OCI-LY3 (cell line): ENCODE measurements at regions not wholly inside any gene's neighbourhood (a gene's known extent, or its start where the extent isn't known, plus 50 kb on each side); places are given as distances from the start of the nearest gene placed in this dataset.

Experiments used
- EZH2phosphoT487 ChIP-seq: fragments of 200-600 bp; shearing (Covaris generic); IDR thresholded peaks from 2 replicates; pipeline ENCODE4 v1.6.1; 2018; ENCODE audit warnings: antibody characterized with exemption, mixed run types, low read depth
- TF ChIP-seq, protein P1 (sequence below): fragments of 200-600, 300-600 bp; sonication (generic); IDR thresholded peaks from 2 replicates; pipeline ENCODE4 v1.5.1; 2014; ENCODE audit warnings: antibody characterized with exemption, low read length, low read depth

DNA sequence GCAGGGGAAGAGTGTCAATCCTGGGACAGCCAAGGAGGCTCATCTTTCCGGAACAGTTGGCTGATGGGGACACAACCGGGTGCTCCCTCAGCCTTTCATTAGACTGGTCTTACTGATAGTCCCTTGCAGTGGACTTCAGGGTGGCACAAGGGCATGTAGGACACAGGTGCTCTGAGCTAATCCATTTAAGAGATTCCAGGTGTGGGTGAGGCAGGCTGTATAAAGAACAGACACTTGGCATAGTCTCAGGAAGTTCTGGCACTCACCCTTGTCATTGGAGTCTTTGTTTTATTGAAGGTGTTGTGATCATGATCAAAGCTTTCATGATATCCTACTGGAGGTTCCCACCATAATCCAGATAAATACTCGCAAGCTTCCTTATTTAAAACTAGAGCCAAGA is 341.6 kb downstream of the EMP1 start:
- no peak for TF ChIP-seq EZH2phosphoT487
- TF ChIP-seq, protein P1, sequence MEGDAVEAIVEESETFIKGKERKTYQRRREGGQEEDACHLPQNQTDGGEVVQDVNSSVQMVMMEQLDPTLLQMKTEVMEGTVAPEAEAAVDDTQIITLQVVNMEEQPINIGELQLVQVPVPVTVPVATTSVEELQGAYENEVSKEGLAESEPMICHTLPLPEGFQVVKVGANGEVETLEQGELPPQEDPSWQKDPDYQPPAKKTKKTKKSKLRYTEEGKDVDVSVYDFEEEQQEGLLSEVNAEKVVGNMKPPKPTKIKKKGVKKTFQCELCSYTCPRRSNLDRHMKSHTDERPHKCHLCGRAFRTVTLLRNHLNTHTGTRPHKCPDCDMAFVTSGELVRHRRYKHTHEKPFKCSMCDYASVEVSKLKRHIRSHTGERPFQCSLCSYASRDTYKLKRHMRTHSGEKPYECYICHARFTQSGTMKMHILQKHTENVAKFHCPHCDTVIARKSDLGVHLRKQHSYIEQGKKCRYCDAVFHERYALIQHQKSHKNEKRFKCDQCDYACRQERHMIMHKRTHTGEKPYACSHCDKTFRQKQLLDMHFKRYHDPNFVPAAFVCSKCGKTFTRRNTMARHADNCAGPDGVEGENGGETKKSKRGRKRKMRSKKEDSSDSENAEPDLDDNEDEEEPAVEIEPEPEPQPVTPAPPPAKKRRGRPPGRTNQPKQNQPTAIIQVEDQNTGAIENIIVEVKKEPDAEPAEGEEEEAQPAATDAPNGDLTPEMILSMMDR = no peak
